ENCODE measurements at regions not wholly inside any gene's neighbourhood (a gene's known extent, or its start where the extent isn't known, plus 50 kb on each side); places are given as distances from the start of the nearest gene placed in this dataset.

DNA sequence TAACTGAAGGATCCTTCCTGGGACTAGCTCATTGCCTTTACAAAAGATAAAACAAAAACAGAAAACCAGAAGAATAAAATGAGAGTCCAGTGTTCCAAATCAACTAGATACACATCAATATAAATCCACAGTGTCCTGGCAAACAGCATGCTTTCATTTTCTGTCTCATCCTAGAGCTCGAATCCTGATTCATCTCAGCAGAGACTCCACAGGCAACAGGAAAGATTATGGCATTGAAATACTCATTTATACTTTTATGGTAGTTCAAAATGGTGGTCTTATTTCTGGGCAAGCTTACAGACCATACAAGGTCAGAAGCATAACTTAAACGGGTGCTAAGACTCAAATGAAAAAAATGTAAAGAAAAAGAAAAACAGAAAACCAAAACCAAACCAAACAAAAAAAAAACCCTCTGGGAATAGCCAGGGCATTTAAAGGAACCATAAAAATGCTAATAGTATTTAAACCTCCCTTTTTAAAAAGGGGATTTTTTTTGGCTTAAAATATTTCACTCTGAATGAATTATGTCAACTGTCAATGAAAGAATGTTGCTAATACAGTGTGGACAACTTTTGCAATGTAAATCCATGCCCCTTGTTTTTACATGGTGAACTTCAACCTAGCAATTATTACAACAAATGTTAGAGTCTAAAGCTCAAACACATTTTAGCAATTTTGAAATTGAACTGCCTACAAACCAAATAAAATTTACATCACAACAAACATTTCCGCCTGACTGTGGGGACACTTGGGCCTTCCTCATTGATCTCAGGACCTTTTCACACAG is 57.9 kb downstream of the GPR101 start:
- Histone ChIP-seq H3K27ac (ENCODE audit: low read depth, low read length) (no peak overlapping the region), H3K9ac (ENCODE audit: low read depth in 1 of 2, low read length in 2 of 2) (no peak overlapping the region), H3K36me3 (ENCODE audit: control insufficient read depth in 1 of 2, insufficient read depth in 2 of 2, low read length in 2 of 2) (no peaks in the 10 kb centered on the region), H3K27me3 (ENCODE audit: control insufficient read depth in 1 of 2, insufficient read depth in 2 of 2, low read length in 2 of 2) (no peaks in the 10 kb centered on the region), H3K4me1 (ENCODE audit: control insufficient read depth in 1 of 2, insufficient read depth in 2 of 2, low read length in 2 of 2) (no peaks in the 10 kb centered on the region), H3K4me3 (ENCODE audit: low read depth in 1 of 2, low read length in 2 of 2) (no peak overlapping the region), H3K9me3 (ENCODE audit: control insufficient read depth in 1 of 2, low read length in 2 of 2) (no peaks in the 10 kb centered on the region)

DNA sequence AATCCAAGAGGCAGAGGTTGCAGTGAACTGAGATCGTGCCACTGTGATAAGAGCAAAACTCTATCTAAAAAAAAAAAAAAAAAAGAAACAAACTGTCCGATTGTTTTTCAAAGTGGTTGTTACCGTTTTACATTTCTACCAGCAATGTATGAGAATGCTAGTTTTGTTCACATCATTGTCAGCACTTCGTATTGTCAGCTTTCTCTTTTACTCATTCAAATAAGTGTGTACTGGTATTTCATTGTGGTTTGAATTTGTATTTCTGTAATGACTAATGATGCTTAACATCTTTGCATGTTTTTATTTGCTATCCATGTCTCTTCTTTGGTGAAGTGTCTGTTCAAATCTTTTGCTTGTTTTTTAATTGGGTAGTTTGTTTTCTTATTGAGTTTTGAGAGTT is 65.8 kb downstream of the GPR101 start:
- H3K9me3 ChIP-seq (ENCODE audit: control insufficient read depth in 1 of 2, low read length in 2 of 2): no peaks in the 10 kb centered on the region
- H3K27me3 ChIP-seq (ENCODE audit: control insufficient read depth in 1 of 2, insufficient read depth in 2 of 2, low read length in 2 of 2): no peaks in the 10 kb centered on the region
- H3K4me3 ChIP-seq (ENCODE audit: low read depth in 1 of 2, low read length in 2 of 2): no peak overlapping the region
- no peak overlapping the region for H3K9ac ChIP-seq (ENCODE audit: low read depth in 1 of 2, low read length in 2 of 2)
- no peaks in the 10 kb centered on the region for H3K4me1 ChIP-seq (ENCODE audit: control insufficient read depth in 1 of 2, insufficient read depth in 2 of 2, low read length in 2 of 2)
- H3K27ac ChIP-seq (ENCODE audit: low read depth, low read length): no peak overlapping the region
- H3K36me3 ChIP-seq (ENCODE audit: control insufficient read depth in 1 of 2, insufficient read depth in 2 of 2, low read length in 2 of 2): no peaks in the 10 kb centered on the region

DNA sequence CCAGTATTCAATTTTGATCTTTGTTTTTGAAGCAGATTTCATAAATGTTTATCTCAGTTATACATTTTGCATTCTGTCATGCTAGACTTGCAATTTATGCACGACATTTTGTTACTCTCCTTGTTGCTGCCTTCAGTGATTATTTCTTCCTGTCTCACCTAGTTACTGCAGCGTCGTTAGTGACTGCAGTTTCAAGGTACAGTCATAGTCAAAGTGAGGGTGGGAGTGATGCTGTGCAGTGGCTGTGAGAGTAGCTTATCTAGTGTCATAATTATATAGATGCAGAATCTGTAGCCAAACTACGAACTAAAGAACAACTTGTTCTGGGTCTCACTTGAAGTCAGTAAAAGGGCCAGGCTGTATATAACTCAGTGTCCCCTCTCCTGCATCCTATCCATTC is 69.8 kb downstream of the GPR101 start:
- no peak overlapping the region for H3K9ac ChIP-seq (ENCODE audit: low read depth in 1 of 2, low read length in 2 of 2)
- H3K9me3 ChIP-seq (ENCODE audit: control insufficient read depth in 1 of 2, low read length in 2 of 2): no peaks in the 10 kb centered on the region
- H3K4me1 ChIP-seq (ENCODE audit: control insufficient read depth in 1 of 2, insufficient read depth in 2 of 2, low read length in 2 of 2): no peaks in the 10 kb centered on the region
- no peaks in the 10 kb centered on the region for H3K27me3 ChIP-seq (ENCODE audit: control insufficient read depth in 1 of 2, insufficient read depth in 2 of 2, low read length in 2 of 2)
- no peaks in the 10 kb centered on the region for H3K36me3 ChIP-seq (ENCODE audit: control insufficient read depth in 1 of 2, insufficient read depth in 2 of 2, low read length in 2 of 2)
- no peak overlapping the region for H3K4me3 ChIP-seq (ENCODE audit: low read depth in 1 of 2, low read length in 2 of 2)
- no peak overlapping the region for H3K27ac ChIP-seq (ENCODE audit: low read depth, low read length)

DNA sequence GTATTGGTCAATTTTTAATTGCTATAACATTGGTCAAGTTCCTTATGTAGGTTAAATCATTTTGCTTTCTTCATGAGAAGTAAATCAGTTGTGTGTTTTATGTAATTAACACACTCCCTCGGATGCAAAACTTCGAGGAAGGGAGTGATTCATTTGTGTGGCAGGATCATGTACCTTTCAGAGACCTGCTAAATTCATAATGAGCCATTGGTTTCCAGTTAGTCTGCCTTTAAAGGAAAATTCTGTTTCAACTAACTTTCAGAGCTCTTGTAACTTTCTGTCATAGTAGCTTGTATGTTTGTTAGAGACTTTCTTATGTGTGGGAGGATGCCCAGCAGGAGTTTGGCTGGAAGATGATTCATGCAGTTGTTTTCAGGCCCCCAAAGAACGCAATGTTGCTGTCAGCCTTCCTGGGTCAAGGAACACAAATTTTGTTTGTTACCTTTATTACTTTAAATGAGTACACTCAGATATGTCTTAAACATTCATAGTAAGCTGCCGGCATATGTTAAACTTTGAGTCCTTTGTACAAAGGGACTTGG is 72.1 kb downstream of the GPR101 start:
- Histone ChIP-seq H3K27ac (ENCODE audit: low read depth, low read length) (no peak overlapping the region), H3K36me3 (ENCODE audit: control insufficient read depth in 1 of 2, insufficient read depth in 2 of 2, low read length in 2 of 2) (no peaks in the 10 kb centered on the region), H3K9me3 (ENCODE audit: control insufficient read depth in 1 of 2, low read length in 2 of 2) (no peaks in the 10 kb centered on the region), H3K9ac (ENCODE audit: low read depth in 1 of 2, low read length in 2 of 2) (no peak overlapping the region), H3K27me3 (ENCODE audit: control insufficient read depth in 1 of 2, insufficient read depth in 2 of 2, low read length in 2 of 2) (no peaks in the 10 kb centered on the region), H3K4me1 (ENCODE audit: control insufficient read depth in 1 of 2, insufficient read depth in 2 of 2, low read length in 2 of 2) (no peaks in the 10 kb centered on the region), H3K4me3 (ENCODE audit: low read depth in 1 of 2, low read length in 2 of 2) (no peak overlapping the region)

DNA sequence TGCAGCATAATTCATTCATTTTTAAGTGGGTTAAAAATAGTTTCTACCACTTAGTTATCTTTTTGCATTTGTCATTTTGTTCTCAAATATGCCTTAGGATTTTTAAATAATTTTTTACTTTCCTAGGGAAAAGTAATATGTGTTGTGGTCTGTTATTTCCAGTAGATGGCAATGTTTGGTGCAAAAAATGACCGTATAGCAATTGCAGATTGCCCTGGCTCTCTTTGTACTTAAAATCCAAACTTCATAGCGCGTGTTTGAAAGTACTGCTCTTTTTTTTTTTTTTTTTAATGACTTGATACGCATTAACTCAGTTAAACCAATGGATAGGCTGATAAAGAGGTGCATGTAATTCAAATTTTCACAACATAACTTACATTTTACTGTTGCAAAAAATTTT is 74.4 kb upstream of the RBMX start:
- H3K4me1 ChIP-seq (ENCODE audit: control insufficient read depth in 1 of 2, insufficient read depth in 2 of 2, low read length in 2 of 2): no peaks in the 10 kb centered on the region
- H3K9ac ChIP-seq (ENCODE audit: low read depth in 1 of 2, low read length in 2 of 2): no peak overlapping the region
- H3K9me3 ChIP-seq (ENCODE audit: control insufficient read depth in 1 of 2, low read length in 2 of 2): no peaks in the 10 kb centered on the region
- no peak overlapping the region for H3K4me3 ChIP-seq (ENCODE audit: low read depth in 1 of 2, low read length in 2 of 2)
- no peak overlapping the region for H3K27ac ChIP-seq (ENCODE audit: low read depth, low read length)
- H3K36me3 ChIP-seq (ENCODE audit: control insufficient read depth in 1 of 2, insufficient read depth in 2 of 2, low read length in 2 of 2): no peaks in the 10 kb centered on the region
- H3K27me3 ChIP-seq (ENCODE audit: control insufficient read depth in 1 of 2, insufficient read depth in 2 of 2, low read length in 2 of 2): no peaks in the 10 kb centered on the region

DNA sequence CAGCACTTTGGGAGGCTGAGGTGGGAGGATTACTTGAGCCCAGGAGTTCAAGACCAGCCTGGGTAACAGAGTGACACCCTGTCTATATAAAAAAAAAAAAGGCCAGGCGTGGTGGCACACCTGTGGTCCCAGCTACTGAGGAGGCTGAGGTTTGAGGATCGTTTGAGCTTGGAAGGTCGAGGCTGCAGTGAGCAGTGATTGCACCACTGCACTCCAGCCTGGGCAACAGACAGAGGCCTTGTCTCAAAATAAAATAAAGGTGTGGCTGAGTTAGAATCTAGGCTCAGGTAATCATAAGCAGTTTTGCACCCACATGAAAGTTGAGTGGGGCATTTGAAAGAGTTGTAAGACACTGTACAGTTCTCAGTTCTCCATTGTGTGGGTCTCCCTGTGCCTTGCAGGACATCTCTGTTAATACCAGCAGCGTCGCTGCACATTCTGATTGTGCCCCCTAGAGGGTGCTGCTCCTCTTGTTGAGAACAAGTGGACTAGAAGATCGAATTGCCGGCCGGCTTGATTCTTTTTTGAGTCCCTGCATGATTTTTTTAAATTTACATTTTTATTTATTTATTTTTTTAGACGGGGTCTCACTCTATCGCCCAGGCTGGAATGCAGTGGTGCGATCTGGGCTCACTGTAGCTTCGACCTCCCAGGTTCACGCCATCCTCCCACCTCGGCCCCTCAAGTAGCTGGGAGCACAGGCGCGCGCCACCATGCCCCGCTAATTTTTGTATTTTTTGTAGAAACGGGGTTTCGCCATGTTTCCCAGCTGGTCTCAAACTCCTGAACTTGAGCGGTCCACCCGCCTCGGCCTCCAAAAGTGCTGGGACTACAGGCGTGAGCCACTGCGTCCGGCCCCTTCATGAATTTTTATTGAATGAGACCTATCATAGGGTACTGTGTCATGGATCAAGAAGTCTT is 73.6 kb upstream of the RBMX start:
- H3K36me3 ChIP-seq (ENCODE audit: control insufficient read depth in 1 of 2, insufficient read depth in 2 of 2, low read length in 2 of 2): no peaks in the 10 kb centered on the region
- no peaks in the 10 kb centered on the region for H3K9me3 ChIP-seq (ENCODE audit: control insufficient read depth in 1 of 2, low read length in 2 of 2)
- no peak overlapping the region for H3K4me3 ChIP-seq (ENCODE audit: low read depth in 1 of 2, low read length in 2 of 2)
- H3K4me1 ChIP-seq (ENCODE audit: control insufficient read depth in 1 of 2, insufficient read depth in 2 of 2, low read length in 2 of 2): no peaks in the 10 kb centered on the region
- H3K27me3 ChIP-seq (ENCODE audit: control insufficient read depth in 1 of 2, insufficient read depth in 2 of 2, low read length in 2 of 2): no peaks in the 10 kb centered on the region
- no peak overlapping the region for H3K9ac ChIP-seq (ENCODE audit: low read depth in 1 of 2, low read length in 2 of 2)
- H3K27ac ChIP-seq (ENCODE audit: low read depth, low read length): no peak overlapping the region

DNA sequence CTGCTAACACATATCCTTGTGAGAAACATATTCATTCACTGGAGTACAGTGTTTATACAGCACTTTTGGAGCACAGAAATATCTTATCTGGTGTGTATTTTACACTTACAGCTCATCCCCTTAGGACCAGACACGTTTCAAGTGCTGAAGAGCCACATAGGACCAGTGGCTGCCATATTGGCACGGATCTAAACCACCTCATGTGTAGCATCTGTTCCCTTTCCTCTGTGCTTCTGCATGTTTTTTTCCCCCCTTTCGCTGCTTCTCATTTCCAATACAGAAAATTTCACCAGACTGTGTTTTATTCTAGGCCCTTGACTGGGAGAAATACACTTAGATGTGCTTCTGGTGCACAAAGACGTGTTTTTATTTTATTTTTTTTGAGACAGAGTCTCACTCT is 69.7 kb upstream of the RBMX start:
- no peaks in the 10 kb centered on the region for H3K9me3 ChIP-seq (ENCODE audit: control insufficient read depth in 1 of 2, low read length in 2 of 2)
- no peak overlapping the region for H3K4me3 ChIP-seq (ENCODE audit: low read depth in 1 of 2, low read length in 2 of 2)
- H3K27me3 ChIP-seq (ENCODE audit: control insufficient read depth in 1 of 2, insufficient read depth in 2 of 2, low read length in 2 of 2): no peaks in the 10 kb centered on the region
- H3K27ac ChIP-seq (ENCODE audit: low read depth, low read length): no peak overlapping the region
- H3K4me1 ChIP-seq (ENCODE audit: control insufficient read depth in 1 of 2, insufficient read depth in 2 of 2, low read length in 2 of 2): no peaks in the 10 kb centered on the region
- H3K9ac ChIP-seq (ENCODE audit: low read depth in 1 of 2, low read length in 2 of 2): no peak overlapping the region
- no peaks in the 10 kb centered on the region for H3K36me3 ChIP-seq (ENCODE audit: control insufficient read depth in 1 of 2, insufficient read depth in 2 of 2, low read length in 2 of 2)

DNA sequence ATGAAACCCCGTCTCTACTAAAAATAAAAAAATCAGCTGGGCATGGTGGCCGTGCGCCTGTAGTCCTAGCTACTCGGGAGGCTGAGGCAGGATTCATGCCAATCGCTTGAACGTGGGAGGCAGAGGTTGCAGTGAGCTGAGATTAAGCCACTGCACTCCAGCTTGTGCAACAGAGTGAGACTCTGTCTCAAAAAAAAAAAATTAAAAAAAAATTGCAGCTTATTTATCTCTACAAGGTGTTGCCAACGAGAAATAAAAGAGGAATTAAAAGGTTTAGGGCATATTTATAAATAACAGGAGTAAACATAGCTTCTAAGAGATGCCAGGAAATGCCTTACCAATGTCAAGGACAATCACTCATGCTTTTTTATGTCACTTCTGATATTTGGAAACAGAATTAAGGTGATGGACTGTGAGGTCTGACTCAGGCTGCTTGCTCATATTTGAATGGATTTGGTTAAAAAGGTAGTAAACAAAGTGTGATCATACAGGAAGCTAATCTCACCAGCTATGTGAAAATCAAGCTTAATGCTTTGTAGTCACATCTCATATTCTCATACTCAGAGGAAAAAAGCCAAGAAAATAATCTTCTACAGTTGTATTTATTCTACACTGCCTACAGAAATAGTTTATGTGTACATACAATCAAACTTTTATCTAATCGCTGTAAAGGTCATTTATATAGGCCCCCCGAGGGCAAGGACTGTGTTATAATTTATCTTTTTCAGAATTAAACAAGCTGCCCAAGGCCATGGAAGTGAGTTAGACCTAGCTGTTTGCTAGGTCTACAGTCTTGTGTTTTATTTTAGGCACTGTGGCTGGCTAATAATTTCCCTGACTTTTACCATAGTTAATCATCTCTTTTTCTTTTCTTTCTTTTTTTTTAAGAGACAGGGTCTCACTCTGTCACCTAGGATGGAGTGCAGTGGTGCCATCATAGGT is 61.1 kb upstream of the RBMX start:
- H3K4me1 ChIP-seq (ENCODE audit: control insufficient read depth in 1 of 2, insufficient read depth in 2 of 2, low read length in 2 of 2): no peaks in the 10 kb centered on the region
- H3K27me3 ChIP-seq (ENCODE audit: control insufficient read depth in 1 of 2, insufficient read depth in 2 of 2, low read length in 2 of 2): no peaks in the 10 kb centered on the region
- no peak overlapping the region for H3K27ac ChIP-seq (ENCODE audit: low read depth, low read length)
- H3K36me3 ChIP-seq (ENCODE audit: control insufficient read depth in 1 of 2, insufficient read depth in 2 of 2, low read length in 2 of 2): no peaks in the 10 kb centered on the region
- H3K9ac ChIP-seq (ENCODE audit: low read depth in 1 of 2, low read length in 2 of 2): no peak overlapping the region
- H3K4me3 ChIP-seq (ENCODE audit: low read depth in 1 of 2, low read length in 2 of 2): no peak overlapping the region
- H3K9me3 ChIP-seq (ENCODE audit: control insufficient read depth in 1 of 2, low read length in 2 of 2): no peaks in the 10 kb centered on the region

DNA sequence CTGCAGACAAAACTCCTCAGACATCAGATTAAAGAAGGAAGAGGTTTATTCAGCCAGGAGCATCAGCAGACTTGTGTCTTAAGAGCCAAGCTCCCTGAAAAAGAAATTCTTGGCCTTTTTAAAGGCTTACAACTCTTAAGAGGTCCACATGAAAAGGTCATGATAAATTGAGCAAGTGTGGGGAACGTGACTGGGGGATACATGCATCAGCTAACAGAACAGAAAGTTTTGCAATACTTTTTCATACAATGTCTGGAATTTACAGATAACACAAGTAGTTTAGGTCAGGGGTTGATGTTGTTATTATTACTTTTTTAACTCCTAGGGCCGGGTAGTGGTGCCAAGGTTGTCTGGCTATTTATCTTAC is 55.6 kb upstream of the RBMX start:
- no peaks in the 10 kb centered on the region for H3K9me3 ChIP-seq (ENCODE audit: control insufficient read depth in 1 of 2, low read length in 2 of 2)
- H3K4me1 ChIP-seq (ENCODE audit: control insufficient read depth in 1 of 2, insufficient read depth in 2 of 2, low read length in 2 of 2): no peaks in the 10 kb centered on the region
- no peak overlapping the region for H3K27ac ChIP-seq (ENCODE audit: low read depth, low read length)
- no peak overlapping the region for H3K4me3 ChIP-seq (ENCODE audit: low read depth in 1 of 2, low read length in 2 of 2)
- no peaks in the 10 kb centered on the region for H3K36me3 ChIP-seq (ENCODE audit: control insufficient read depth in 1 of 2, insufficient read depth in 2 of 2, low read length in 2 of 2)
- H3K27me3 ChIP-seq (ENCODE audit: control insufficient read depth in 1 of 2, insufficient read depth in 2 of 2, low read length in 2 of 2): no peaks in the 10 kb centered on the region
- no peak overlapping the region for H3K9ac ChIP-seq (ENCODE audit: low read depth in 1 of 2, low read length in 2 of 2)
